ENCODE measurements at regions not wholly inside any gene's neighbourhood (a gene's known extent, or its start where the extent isn't known, plus 50 kb on each side); places are given as distances from the start of the nearest gene placed in this dataset.
"Not testable (repeated sequence)": the region's sequence is repeated elsewhere in the genome, so short reads cannot be mapped to it uniquely, and the experiment has no call there.

- DNase-seq (ENCODE audit: low spot score) = no peak
Observed at GRCh38 chr5:118552731-118553360, 435.5 kb downstream of the DTWD2 start.

GRCh38 chr5:118552146-118552545, 436.2 kb downstream of the DTWD2 start:
- no peak for DNase-seq (ENCODE audit: low spot score)

- no peak for DNase-seq (ENCODE audit: low spot score)
Observed at GRCh38 chr5:118551716-118552115, 436.6 kb downstream of the DTWD2 start.

GRCh38 chr5:118551031-118551430, 437.3 kb downstream of the DTWD2 start:
- DNase-seq (ENCODE audit: low spot score) = no peak

- no peak for DNase-seq (ENCODE audit: low spot score)
Observed at GRCh38 chr5:118548761-118549720, 439.3 kb downstream of the DTWD2 start.

- DNase-seq (ENCODE audit: low spot score) = no peak
Observed at GRCh38 chr5:118545470-118545869, 442.9 kb downstream of the DTWD2 start.

- DNase-seq (ENCODE audit: low spot score) = no peak
Observed at GRCh38 chr5:118544887-118545449, 443.4 kb downstream of the DTWD2 start.

GRCh38 chr5:118533923-118534322, 454.4 kb downstream of the DTWD2 start:
- DNase-seq (ENCODE audit: low spot score) = no peak

- DNase-seq (ENCODE audit: low spot score) = no peak
Observed at GRCh38 chr5:118533156-118533555, 455.2 kb downstream of the DTWD2 start.

GRCh38 chr5:118531276-118531675, 457.1 kb downstream of the DTWD2 start:
- DNase-seq (ENCODE audit: low spot score) = no peak

GRCh38 chr5:118529361-118530144, 458.8 kb downstream of the DTWD2 start:
- no peak for DNase-seq (ENCODE audit: low spot score)

GRCh38 chr5:118522626-118523025, 465.7 kb downstream of the DTWD2 start:
- DNase-seq (ENCODE audit: low spot score) = no peak

- no peak for DNase-seq (ENCODE audit: low spot score)
Observed at GRCh38 chr5:118520771-118521415, 467.5 kb downstream of the DTWD2 start.

- no peak for DNase-seq (ENCODE audit: low spot score)
Observed at GRCh38 chr5:118519466-118519865, 468.9 kb downstream of the DTWD2 start.

GRCh38 chr5:118518720-118519119, 469.6 kb downstream of the DTWD2 start:
- DNase-seq (ENCODE audit: low spot score) = no peak

- no peak for DNase-seq (ENCODE audit: low spot score)
Observed at GRCh38 chr5:118511846-118512245, 476.5 kb downstream of the DTWD2 start.

- DNase-seq (ENCODE audit: low spot score) = no peak
Observed at GRCh38 chr5:118506217-118506852, 482.0 kb downstream of the DTWD2 start.

GRCh38 chr5:118502232-118502631, 486.1 kb downstream of the DTWD2 start:
- not testable (repeated sequence) for DNase-seq (ENCODE audit: low spot score)

GRCh38 chr5:118491351-118491750, 497.0 kb downstream of the DTWD2 start:
- no peak for DNase-seq (ENCODE audit: low spot score)

GRCh38 chr5:118486647-118487225, 501.6 kb downstream of the DTWD2 start:
- no peak for DNase-seq (ENCODE audit: low spot score)

GRCh38 chr5:118479285-118479684, 509.1 kb downstream of the DTWD2 start:
- no peak for DNase-seq (ENCODE audit: low spot score)
